Fibroblast of lung (primary cell): ENCODE measurements at regions not wholly inside any gene's neighbourhood (a gene's known extent, or its start where the extent isn't known, plus 50 kb on each side); places are given as distances from the start of the nearest gene placed in this dataset.

Experiments
- EZH2 ChIP-seq: IDR thresholded peaks from 2 replicates; pipeline ENCODE4 v1.5.1; 2012; ENCODE audit warnings: low read length, control low read depth, mild to moderate bottlenecking; ENCODE audit errors: missing control alignments
- TF ChIP-seq, protein P1 (sequence below), 2 donors: IDR thresholded peaks in 1 of 2; conservative IDR thresholded peaks in 1 of 2; 1 replicate in 1 of 2; 2 replicates in 1 of 2; pipeline ENCODE4 v1.5.1; 2011 to 2012; ENCODE audit warnings: low read length in 2 of 2, control low read depth in 1 of 2, inconsistent platforms in 1 of 2, low read depth in 1 of 2, mild to moderate bottlenecking in 1 of 2

- no peak for TF ChIP-seq EZH2
- TF ChIP-seq, protein P1, sequence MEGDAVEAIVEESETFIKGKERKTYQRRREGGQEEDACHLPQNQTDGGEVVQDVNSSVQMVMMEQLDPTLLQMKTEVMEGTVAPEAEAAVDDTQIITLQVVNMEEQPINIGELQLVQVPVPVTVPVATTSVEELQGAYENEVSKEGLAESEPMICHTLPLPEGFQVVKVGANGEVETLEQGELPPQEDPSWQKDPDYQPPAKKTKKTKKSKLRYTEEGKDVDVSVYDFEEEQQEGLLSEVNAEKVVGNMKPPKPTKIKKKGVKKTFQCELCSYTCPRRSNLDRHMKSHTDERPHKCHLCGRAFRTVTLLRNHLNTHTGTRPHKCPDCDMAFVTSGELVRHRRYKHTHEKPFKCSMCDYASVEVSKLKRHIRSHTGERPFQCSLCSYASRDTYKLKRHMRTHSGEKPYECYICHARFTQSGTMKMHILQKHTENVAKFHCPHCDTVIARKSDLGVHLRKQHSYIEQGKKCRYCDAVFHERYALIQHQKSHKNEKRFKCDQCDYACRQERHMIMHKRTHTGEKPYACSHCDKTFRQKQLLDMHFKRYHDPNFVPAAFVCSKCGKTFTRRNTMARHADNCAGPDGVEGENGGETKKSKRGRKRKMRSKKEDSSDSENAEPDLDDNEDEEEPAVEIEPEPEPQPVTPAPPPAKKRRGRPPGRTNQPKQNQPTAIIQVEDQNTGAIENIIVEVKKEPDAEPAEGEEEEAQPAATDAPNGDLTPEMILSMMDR (conservative IDR thresholded peaks at IDR 0.05 in 1 of 2, IDR thresholded peaks at IDR 0.05 in 1 of 2; ENCODE audit: low read depth in 1 of 2, low read length in 2 of 2): no peak
Observed at GRCh38 chr1:195458365-195458764, 1149.9 kb downstream of the KCNT2 start.
